ENCODE measurements at regions not wholly inside any gene's neighbourhood (a gene's known extent, or its start where the extent isn't known, plus 50 kb on each side); places are given as distances from the start of the nearest gene placed in this dataset.

- TF ChIP-seq CREB1 (CRISPR knock-in tag; IDR thresholded peaks at IDR 0.05; ENCODE audit: low read depth) (no peak), CTCF (conservative IDR thresholded peaks at IDR 0.05; ENCODE audit: low read depth in 2 of 2) (no peak), POLR2AphosphoS5 (IDR thresholded peaks at IDR 0.05; ENCODE audit: low read depth) (no peak), EZH2 (IDR thresholded peaks at IDR 0.05; ENCODE audit: low read depth, unreplicated experiment) (no peak), REST (IDR thresholded peaks at IDR 0.05; ENCODE audit: unreplicated experiment) (no peak), ETS1 (IDR thresholded peaks at IDR 0.05) (no peak), JUNB (IDR thresholded peaks at IDR 0.05; ENCODE audit: unreplicated experiment) (no peak), EZH2phosphoT487 (IDR thresholded peaks at IDR 0.05; ENCODE audit: unreplicated experiment) (no peak), ZNF114 (CRISPR knock-in tag; IDR thresholded peaks at IDR 0.05) (no peak), ZNF331 (CRISPR knock-in tag; IDR thresholded peaks at IDR 0.05; ENCODE audit: low read depth) (no peak), NANOG (IDR thresholded peaks at IDR 0.05; ENCODE audit: borderline replicate concordance) (no peak), ZNF462 (CRISPR knock-in tag; IDR thresholded peaks at IDR 0.05) (no peak)
Measured at GRCh38 chr9:14524873-14525515, 168.2 kb downstream of the ZDHHC21 start.
